HEK293 (cell line): ENCODE measurements at regions not wholly inside any gene's neighbourhood (a gene's known extent, or its start where the extent isn't known, plus 50 kb on each side); places are given as distances from the start of the nearest gene placed in this dataset.

Source experiments
- CTCF ChIA-PET: fragments of 350-600 bp; formaldehyde crosslinking; extraction: SDS; loops from one replicate; lab custom pipeline; 2021; ENCODE audit warnings: antibody characterized with exemption; lab: Yijun Ruan, JAX
- POLR2A ChIA-PET: fragments of 300-600 bp; formaldehyde crosslinking; extraction: SDS; loops from one replicate; lab custom pipeline; 2020; ENCODE audit warnings: antibody characterized with exemption, inconsistent platforms; lab: Yijun Ruan, JAX
- H3K27ac ChIP-seq: fragments of 200-500 bp; sonication (Bioruptor generic); 2 replicates; pipeline ENCODE4 v1.5.1; 2014; ENCODE audit warnings: low read depth, low read length, control low read depth, inconsistent platforms; ENCODE audit errors: extremely low read depth
- H3K36me3 ChIP-seq, 2 experiments: fragments of 200-500 bp in 1 of 2; sonication (Bioruptor generic) in 1 of 2; 1 replicate in 1 of 2; 2 replicates in 1 of 2; pipeline ENCODE4 v1.5.1; 2014 to 2017; ENCODE audit warnings: inconsistent platforms in 2 of 2, low read length in 2 of 2; ENCODE audit not compliant: control insufficient read depth in 2 of 2, insufficient read depth in 1 of 2
- H3K4me1 ChIP-seq: fragments of 200-500 bp; sonication (Bioruptor generic); 2 replicates; pipeline ENCODE4 v1.5.1; 2014; ENCODE audit warnings: mild to moderate bottlenecking, low read length, inconsistent platforms; ENCODE audit not compliant: control insufficient read depth, insufficient read depth
- H3K4me3 ChIP-seq: 2 replicates; pipeline ENCODE4 v1.5.1; 2011; ENCODE audit warnings: low read depth, mild to moderate bottlenecking, control low read depth, low read length, moderate library complexity
- H3K9me3 ChIP-seq: fragments of 200-500 bp; sonication (Bioruptor generic); 2 replicates; pipeline ENCODE4 v1.5.1; 2014; ENCODE audit warnings: low read depth, low read length, inconsistent platforms; ENCODE audit not compliant: control insufficient read depth, insufficient read depth
- BCL11B ChIP-seq: fragments of 450-650 bp; formaldehyde crosslinking; IDR thresholded peaks from 2 replicates; pipeline ENCODE4 v1.5.1; 2016; ENCODE audit warnings: low read depth, missing biosample characterization, missing genetic modification characterization
- EGR2 ChIP-seq: fragments of 450-650 bp; formaldehyde crosslinking; IDR thresholded peaks from 2 replicates; pipeline ENCODE4 v1.5.1; 2016; ENCODE audit warnings: low read depth, missing biosample characterization, missing genetic modification characterization
- GLIS1 ChIP-seq: fragments of 450-650 bp; formaldehyde crosslinking; IDR thresholded peaks from 2 replicates; pipeline ENCODE4 v1.5.1; 2016; ENCODE audit warnings: missing biosample characterization, missing genetic modification characterization
- KLF10 ChIP-seq: fragments of 450-650 bp; IDR thresholded peaks from 2 replicates; pipeline ENCODE4 v1.5.1; 2018; ENCODE audit warnings: missing biosample characterization, mild to moderate bottlenecking, missing genetic modification characterization
- MZF1 ChIP-seq: fragments of 450-650 bp; formaldehyde crosslinking; IDR thresholded peaks from 2 replicates; pipeline ENCODE4 v1.5.1; 2017; ENCODE audit warnings: missing biosample characterization, missing genetic modification characterization, borderline replicate concordance
- PBX3 ChIP-seq: sonication (generic); formaldehyde crosslinking; IDR thresholded peaks from 2 replicates; pipeline ENCODE4 v1.8.1; 2022; ENCODE audit warnings: mild to moderate bottlenecking, moderate library complexity, missing genetic modification reagents
- RBAK ChIP-seq: fragments of 450-650 bp; formaldehyde crosslinking; IDR thresholded peaks from 2 replicates; pipeline ENCODE4 v1.5.1; 2016; ENCODE audit warnings: missing biosample characterization, missing genetic modification characterization
- SP3 ChIP-seq: fragments of 450-650 bp; formaldehyde crosslinking; IDR thresholded peaks from 2 replicates; pipeline ENCODE4 v1.5.1; 2016; ENCODE audit warnings: missing biosample characterization, missing genetic modification characterization
- TSHZ1 ChIP-seq: fragments of 450-650 bp; formaldehyde crosslinking; IDR thresholded peaks from 2 replicates; pipeline ENCODE4 v1.5.1; 2016; ENCODE audit warnings: missing biosample characterization, missing genetic modification characterization, borderline replicate concordance
- ZNF133 ChIP-seq: fragments of 450-650 bp; formaldehyde crosslinking; IDR thresholded peaks from 2 replicates; pipeline ENCODE4 v1.5.1; 2016; ENCODE audit warnings: missing biosample characterization, missing genetic modification characterization
- ZNF155 ChIP-seq: fragments of 450-650 bp; formaldehyde crosslinking; IDR thresholded peaks from 2 replicates; pipeline ENCODE4 v1.5.1; 2016; ENCODE audit warnings: missing biosample characterization, missing genetic modification characterization
- ZNF2 ChIP-seq: fragments of 450-650 bp; formaldehyde crosslinking; IDR thresholded peaks from 2 replicates; pipeline ENCODE4 v1.5.1; 2016; ENCODE audit warnings: missing biosample characterization, missing genetic modification characterization
- ZNF221 ChIP-seq: fragments of 450-650 bp; formaldehyde crosslinking; IDR thresholded peaks from 2 replicates; pipeline ENCODE4 v1.5.1; 2017; ENCODE audit warnings: missing biosample characterization, missing genetic modification characterization, borderline replicate concordance
- ZNF266 ChIP-seq: fragments of 450-650 bp; formaldehyde crosslinking; IDR thresholded peaks from 2 replicates; pipeline ENCODE4 v1.5.1; 2016; ENCODE audit warnings: missing biosample characterization, missing genetic modification characterization, low read depth
- ZNF391 ChIP-seq: fragments of 450-650 bp; formaldehyde crosslinking; IDR thresholded peaks from 2 replicates; pipeline ENCODE4 v1.5.1; 2016; ENCODE audit warnings: low read depth, missing biosample characterization, missing genetic modification characterization, borderline replicate concordance
- ZNF473 ChIP-seq: fragments of 450-650 bp; formaldehyde crosslinking; IDR thresholded peaks from 2 replicates; pipeline ENCODE4 v1.5.1; 2017; ENCODE audit warnings: missing biosample characterization, missing genetic modification characterization
- ZNF48 ChIP-seq: fragments of 450-650 bp; formaldehyde crosslinking; IDR thresholded peaks from 2 replicates; pipeline ENCODE4 v1.5.1; 2016; ENCODE audit warnings: missing biosample characterization, missing genetic modification characterization
- ZNF510 ChIP-seq: fragments of 450-650 bp; formaldehyde crosslinking; IDR thresholded peaks from 2 replicates; pipeline ENCODE4 v1.5.1; 2018; ENCODE audit warnings: mild to moderate bottlenecking, missing genetic modification characterization, missing biosample characterization; ENCODE audit not compliant: insufficient replicate concordance
- ZNF560 ChIP-seq: fragments of 450-650 bp; formaldehyde crosslinking; IDR thresholded peaks from 2 replicates; pipeline ENCODE4 v1.5.1; 2017; ENCODE audit warnings: missing biosample characterization, missing genetic modification characterization, borderline replicate concordance
- ZNF580 ChIP-seq: fragments of 450-650 bp; formaldehyde crosslinking; IDR thresholded peaks from 2 replicates; pipeline ENCODE4 v1.5.1; 2016; ENCODE audit warnings: missing biosample characterization, missing genetic modification characterization
- ZNF621 ChIP-seq: fragments of 450-650 bp; formaldehyde crosslinking; IDR thresholded peaks from 2 replicates; pipeline ENCODE4 v1.5.1; 2017; ENCODE audit warnings: missing biosample characterization, missing genetic modification characterization
- ZNF704 ChIP-seq: fragments of 450-650 bp; formaldehyde crosslinking; IDR thresholded peaks from 2 replicates; pipeline ENCODE4 v1.5.1; 2016; ENCODE audit warnings: missing biosample characterization, missing genetic modification characterization
- ZNF776 ChIP-seq: fragments of 450-650 bp; formaldehyde crosslinking; IDR thresholded peaks from 2 replicates; pipeline ENCODE4 v1.5.0; 2017; ENCODE audit warnings: missing biosample characterization, missing genetic modification characterization, borderline replicate concordance
- TF ChIP-seq, protein P1 (sequence below): fragments of 450-650 bp; formaldehyde crosslinking; IDR thresholded peaks from 2 replicates; pipeline ENCODE4 v1.5.1; 2016; ENCODE audit warnings: missing biosample characterization, missing genetic modification characterization, borderline replicate concordance
- TF ChIP-seq, protein P2 (sequence below): IDR thresholded peaks from 2 replicates; pipeline ENCODE4 v1.6.1; 2011; ENCODE audit warnings: mild to moderate bottlenecking, low read depth, low read length, borderline replicate concordance

DNA sequence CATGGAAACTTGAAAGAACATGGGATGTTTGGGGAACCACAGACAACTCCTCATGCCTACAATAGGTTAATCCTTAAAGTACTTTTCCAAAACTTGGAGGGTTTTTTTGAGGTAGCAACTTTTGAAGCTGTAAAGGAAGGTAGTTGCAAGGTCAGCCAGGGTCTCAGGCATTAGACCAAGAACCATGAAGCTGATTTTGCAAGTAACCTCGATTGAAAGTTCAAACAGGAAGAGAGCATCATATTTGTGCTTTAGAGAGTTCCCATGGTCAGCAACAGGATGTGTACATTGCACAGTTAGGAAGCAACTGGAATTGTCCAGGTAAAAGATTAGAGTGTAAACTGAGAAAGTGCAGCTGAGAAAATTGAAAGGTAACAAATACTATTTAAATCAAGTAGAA lies 199.8 kb upstream of the NR2F2 start:
- H3K9me3 ChIP-seq = no peaks in the 10 kb centered on the region
- H3K36me3 ChIP-seq = no peaks in the 10 kb centered on the region; a peak in 1 of 3 replicates
- TF ChIP-seq ZNF580 (no peak), ZNF48 (tag by site-specific recombination) (no peak), RBAK (tag by site-specific recombination) (no peak), ZNF473 (tag by site-specific recombination) (no peak), PBX3 (CRISPR knock-in tag) (no peak), MZF1 (no peak), ZNF2 (tag by site-specific recombination) (no peak), ZNF266 (tag by site-specific recombination) (no peak), ZNF391 (tag by site-specific recombination) (no peak), TSHZ1 (tag by site-specific recombination) (no peak), ZNF221 (no peak), ZNF510 (no peak), BCL11B (no peak), ZNF155 (tag by site-specific recombination) (no peak), GLIS1 (no peak)
- TF ChIP-seq, protein P1, sequence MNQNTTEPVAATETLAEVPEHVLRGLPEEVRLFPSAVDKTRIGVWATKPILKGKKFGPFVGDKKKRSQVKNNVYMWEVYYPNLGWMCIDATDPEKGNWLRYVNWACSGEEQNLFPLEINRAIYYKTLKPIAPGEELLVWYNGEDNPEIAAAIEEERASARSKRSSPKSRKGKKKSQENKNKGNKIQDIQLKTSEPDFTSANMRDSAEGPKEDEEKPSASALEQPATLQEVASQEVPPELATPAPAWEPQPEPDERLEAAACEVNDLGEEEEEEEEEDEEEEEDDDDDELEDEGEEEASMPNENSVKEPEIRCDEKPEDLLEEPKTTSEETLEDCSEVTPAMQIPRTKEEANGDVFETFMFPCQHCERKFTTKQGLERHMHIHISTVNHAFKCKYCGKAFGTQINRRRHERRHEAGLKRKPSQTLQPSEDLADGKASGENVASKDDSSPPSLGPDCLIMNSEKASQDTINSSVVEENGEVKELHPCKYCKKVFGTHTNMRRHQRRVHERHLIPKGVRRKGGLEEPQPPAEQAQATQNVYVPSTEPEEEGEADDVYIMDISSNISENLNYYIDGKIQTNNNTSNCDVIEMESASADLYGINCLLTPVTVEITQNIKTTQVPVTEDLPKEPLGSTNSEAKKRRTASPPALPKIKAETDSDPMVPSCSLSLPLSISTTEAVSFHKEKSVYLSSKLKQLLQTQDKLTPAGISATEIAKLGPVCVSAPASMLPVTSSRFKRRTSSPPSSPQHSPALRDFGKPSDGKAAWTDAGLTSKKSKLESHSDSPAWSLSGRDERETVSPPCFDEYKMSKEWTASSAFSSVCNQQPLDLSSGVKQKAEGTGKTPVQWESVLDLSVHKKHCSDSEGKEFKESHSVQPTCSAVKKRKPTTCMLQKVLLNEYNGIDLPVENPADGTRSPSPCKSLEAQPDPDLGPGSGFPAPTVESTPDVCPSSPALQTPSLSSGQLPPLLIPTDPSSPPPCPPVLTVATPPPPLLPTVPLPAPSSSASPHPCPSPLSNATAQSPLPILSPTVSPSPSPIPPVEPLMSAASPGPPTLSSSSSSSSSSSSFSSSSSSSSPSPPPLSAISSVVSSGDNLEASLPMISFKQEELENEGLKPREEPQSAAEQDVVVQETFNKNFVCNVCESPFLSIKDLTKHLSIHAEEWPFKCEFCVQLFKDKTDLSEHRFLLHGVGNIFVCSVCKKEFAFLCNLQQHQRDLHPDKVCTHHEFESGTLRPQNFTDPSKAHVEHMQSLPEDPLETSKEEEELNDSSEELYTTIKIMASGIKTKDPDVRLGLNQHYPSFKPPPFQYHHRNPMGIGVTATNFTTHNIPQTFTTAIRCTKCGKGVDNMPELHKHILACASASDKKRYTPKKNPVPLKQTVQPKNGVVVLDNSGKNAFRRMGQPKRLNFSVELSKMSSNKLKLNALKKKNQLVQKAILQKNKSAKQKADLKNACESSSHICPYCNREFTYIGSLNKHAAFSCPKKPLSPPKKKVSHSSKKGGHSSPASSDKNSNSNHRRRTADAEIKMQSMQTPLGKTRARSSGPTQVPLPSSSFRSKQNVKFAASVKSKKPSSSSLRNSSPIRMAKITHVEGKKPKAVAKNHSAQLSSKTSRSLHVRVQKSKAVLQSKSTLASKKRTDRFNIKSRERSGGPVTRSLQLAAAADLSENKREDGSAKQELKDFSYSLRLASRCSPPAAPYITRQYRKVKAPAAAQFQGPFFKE = no peak
- no peak overlapping the region for H3K27ac ChIP-seq
- POLR2A ChIA-PET = no interaction called here
- CTCF ChIA-PET = no interaction called here
- H3K4me3 ChIP-seq = no peak overlapping the region
- H3K4me1 ChIP-seq = no peaks in the 10 kb centered on the region

- Histone ChIP-seq H3K4me3 (no peak overlapping the region), H3K36me3 (no peaks in the 10 kb centered on the region; a peak in 1 of 3 replicates), H3K9me3 (no peaks in the 10 kb centered on the region), H3K27ac (no peak overlapping the region), H3K4me1 (no peaks in the 10 kb centered on the region)
- CTCF ChIA-PET = no interaction called here
- POLR2A ChIA-PET = interaction anchor here (0.6 kb wide), 1 partner anchor 52 kb away, joined by 3 read pairs; no protein-coding TSS in a partner anchor
- TF ChIP-seq SP3 (tag by site-specific recombination) = no peak
- TF ChIP-seq KLF10 (tag by site-specific recombination) = no peak
- no peak for TF ChIP-seq ZNF621
- TF ChIP-seq ZNF704 (tag by site-specific recombination) = no peak
- TF ChIP-seq ZNF776 (tag by site-specific recombination) = no peak
- no peak for TF ChIP-seq ZNF133
- TF ChIP-seq EGR2 (tag by site-specific recombination) = no peak
- TF ChIP-seq, protein P2, sequence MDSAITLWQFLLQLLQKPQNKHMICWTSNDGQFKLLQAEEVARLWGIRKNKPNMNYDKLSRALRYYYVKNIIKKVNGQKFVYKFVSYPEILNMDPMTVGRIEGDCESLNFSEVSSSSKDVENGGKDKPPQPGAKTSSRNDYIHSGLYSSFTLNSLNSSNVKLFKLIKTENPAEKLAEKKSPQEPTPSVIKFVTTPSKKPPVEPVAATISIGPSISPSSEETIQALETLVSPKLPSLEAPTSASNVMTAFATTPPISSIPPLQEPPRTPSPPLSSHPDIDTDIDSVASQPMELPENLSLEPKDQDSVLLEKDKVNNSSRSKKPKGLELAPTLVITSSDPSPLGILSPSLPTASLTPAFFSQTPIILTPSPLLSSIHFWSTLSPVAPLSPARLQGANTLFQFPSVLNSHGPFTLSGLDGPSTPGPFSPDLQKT = no peak
- TF ChIP-seq ZNF560 = no peak
Measured at GRCh38 chr15:96132126-96132525, 198.4 kb upstream of the NR2F2 start.
